SU-DHL-6 (cell line): ENCODE measurements at regions not wholly inside any gene's neighbourhood (a gene's known extent, or its start where the extent isn't known, plus 50 kb on each side); places are given as distances from the start of the nearest gene placed in this dataset.

ENCODE experiments used
- CTCF ChIP-seq: fragments of 200-600 bp; sonication (generic); IDR thresholded peaks from one replicate; pipeline ENCODE4 v1.5.1; 2017; ENCODE audit warnings: antibody characterized with exemption, mild to moderate bottlenecking, low read length, moderate library complexity; ENCODE audit not compliant: insufficient read depth, poor library complexity, severe bottlenecking
- EZH2phosphoT487 ChIP-seq: fragments of 200-600 bp; sonication (generic), shearing (Covaris generic); conservative IDR thresholded peaks from 2 replicates; pipeline ENCODE4 v1.6.1; 2018; ENCODE audit warnings: mild to moderate bottlenecking, antibody characterized with exemption, low read length, moderate library complexity, mixed read lengths

GRCh38 chr12:88716240-88716639 is 136.0 kb upstream of the KITLG start:
- TF ChIP-seq CTCF = no peak
- TF ChIP-seq EZH2phosphoT487 = no peak
